PC-3 (cell line): ENCODE measurements at regions not wholly inside any gene's neighbourhood (a gene's known extent, or its start where the extent isn't known, plus 50 kb on each side); places are given as distances from the start of the nearest gene placed in this dataset.

Experiments
- EZH2 ChIP-seq: fragments of 300-600 bp; sonication (generic); IDR thresholded peaks from one replicate; pipeline ENCODE4 v1.6.1; 2017; ENCODE audit warnings: antibody characterized with exemption, mild to moderate bottlenecking, low read length; ENCODE audit not compliant: unreplicated experiment
- TF ChIP-seq, protein P1 (sequence below): fragments of 300-600 bp; sonication (generic); conservative IDR thresholded peaks from 2 replicates; pipeline ENCODE4 v1.5.1; 2017; ENCODE audit warnings: antibody characterized with exemption, low read depth, mild to moderate bottlenecking, low read length

DNA sequence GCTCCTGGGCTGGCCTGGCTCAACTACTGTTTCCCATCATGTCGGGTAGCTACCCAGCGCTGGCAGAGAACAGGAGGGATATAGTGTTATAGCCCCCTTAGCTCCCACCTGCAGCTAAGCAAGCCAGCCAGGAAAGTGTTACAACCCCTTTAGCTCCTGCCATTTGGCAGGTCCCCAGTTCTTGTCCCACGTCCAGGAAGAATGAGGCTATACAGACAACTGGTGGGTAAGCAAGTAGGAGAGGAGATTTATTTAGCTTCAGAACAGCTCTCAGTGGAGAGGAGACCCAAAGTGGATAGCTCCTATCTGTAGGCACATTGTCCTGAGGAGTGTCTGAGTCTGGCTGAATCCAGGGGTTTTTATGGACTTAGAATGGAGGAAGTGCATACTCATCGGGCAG is 741.1 kb upstream of the B3GALT2 start:
- TF ChIP-seq, protein P1, sequence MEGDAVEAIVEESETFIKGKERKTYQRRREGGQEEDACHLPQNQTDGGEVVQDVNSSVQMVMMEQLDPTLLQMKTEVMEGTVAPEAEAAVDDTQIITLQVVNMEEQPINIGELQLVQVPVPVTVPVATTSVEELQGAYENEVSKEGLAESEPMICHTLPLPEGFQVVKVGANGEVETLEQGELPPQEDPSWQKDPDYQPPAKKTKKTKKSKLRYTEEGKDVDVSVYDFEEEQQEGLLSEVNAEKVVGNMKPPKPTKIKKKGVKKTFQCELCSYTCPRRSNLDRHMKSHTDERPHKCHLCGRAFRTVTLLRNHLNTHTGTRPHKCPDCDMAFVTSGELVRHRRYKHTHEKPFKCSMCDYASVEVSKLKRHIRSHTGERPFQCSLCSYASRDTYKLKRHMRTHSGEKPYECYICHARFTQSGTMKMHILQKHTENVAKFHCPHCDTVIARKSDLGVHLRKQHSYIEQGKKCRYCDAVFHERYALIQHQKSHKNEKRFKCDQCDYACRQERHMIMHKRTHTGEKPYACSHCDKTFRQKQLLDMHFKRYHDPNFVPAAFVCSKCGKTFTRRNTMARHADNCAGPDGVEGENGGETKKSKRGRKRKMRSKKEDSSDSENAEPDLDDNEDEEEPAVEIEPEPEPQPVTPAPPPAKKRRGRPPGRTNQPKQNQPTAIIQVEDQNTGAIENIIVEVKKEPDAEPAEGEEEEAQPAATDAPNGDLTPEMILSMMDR = no peak
- TF ChIP-seq EZH2 = no peak
